GM19351 (cell line): ENCODE measurements at regions not wholly inside any gene's neighbourhood (a gene's known extent, or its start where the extent isn't known, plus 50 kb on each side); places are given as distances from the start of the nearest gene placed in this dataset.
"Not testable (repeated sequence)": the region's sequence is repeated elsewhere in the genome, so short reads cannot be mapped to it uniquely, and the experiment has no call there.

Experiments used
- ATAC-seq: cut with Tn5 transposase; IDR thresholded peaks from one replicate; pipeline ENCODE4 v1.9.1; 2021; ENCODE audit warnings: mild to moderate bottlenecking, moderate library complexity; ENCODE audit not compliant: unreplicated experiment

GRCh38 chr3:3346556-3346955 lies 167.1 kb upstream of the CRBN start:
- ATAC-seq: no peak

GRCh38 chr3:3342141-3342540 lies 162.7 kb upstream of the CRBN start:
- ATAC-seq: no peak

- ATAC-seq: no peak
These were observed 161.7 kb upstream of the CRBN start for GRCh38 chr3:3340965-3341895.

GRCh38 chr3:3340526-3340925 lies 161.0 kb upstream of the CRBN start:
- no peak for ATAC-seq

- ATAC-seq: no peak
These were observed 156.4 kb upstream of the CRBN start for GRCh38 chr3:3335903-3336302.

- ATAC-seq: no peak
These were observed 155.0 kb upstream of the CRBN start for GRCh38 chr3:3334491-3334890.

- ATAC-seq: no peak
These were observed 154.1 kb upstream of the CRBN start for GRCh38 chr3:3333571-3333970.

- no peak for ATAC-seq
These were observed 137.0 kb upstream of the CRBN start for GRCh38 chr3:3316521-3316920.

- no peak for ATAC-seq
These were observed 136.4 kb upstream of the CRBN start for GRCh38 chr3:3315846-3316245.

GRCh38 chr3:3309887-3310286 lies 130.4 kb upstream of the CRBN start:
- ATAC-seq: no peak

GRCh38 chr3:3308809-3309208 lies 129.3 kb upstream of the CRBN start:
- ATAC-seq: no peak

- no peak for ATAC-seq
These were observed 128.0 kb upstream of the CRBN start for GRCh38 chr3:3307491-3307890.

- ATAC-seq: no peak
These were observed 126.3 kb upstream of the CRBN start for GRCh38 chr3:3305841-3306240.

GRCh38 chr3:3305084-3305483 lies 125.6 kb upstream of the CRBN start:
- no peak for ATAC-seq

GRCh38 chr3:3303636-3304035 lies 124.1 kb upstream of the CRBN start:
- ATAC-seq: no peak

GRCh38 chr3:3302964-3303363 lies 123.5 kb upstream of the CRBN start:
- ATAC-seq: no peak

GRCh38 chr3:3301476-3301875 lies 122.0 kb upstream of the CRBN start:
- ATAC-seq: no peak

- no peak for ATAC-seq
These were observed 117.5 kb upstream of the CRBN start for GRCh38 chr3:3296979-3297381.

GRCh38 chr3:3295586-3295985 lies 116.1 kb upstream of the CRBN start:
- ATAC-seq: no peak

GRCh38 chr3:3291756-3292283 lies 112.3 kb upstream of the CRBN start:
- not testable (repeated sequence) for ATAC-seq

- ATAC-seq: no peak
These were observed 108.8 kb upstream of the CRBN start for GRCh38 chr3:3288255-3288654.

GRCh38 chr3:3286014-3286413 lies 106.5 kb upstream of the CRBN start:
- ATAC-seq: no peak

GRCh38 chr3:3281024-3281423 lies 101.5 kb upstream of the CRBN start:
- peak; percentile 82 for ATAC-seq
